DMS53 (cell line): ENCODE measurements at regions not wholly inside any gene's neighbourhood (a gene's known extent, or its start where the extent isn't known, plus 50 kb on each side); places are given as distances from the start of the nearest gene placed in this dataset.

Source experiments
- DNase-seq: peaks from one replicate; lab custom pipeline; 2025; lab: John Stamatoyannopoulos, UW

- DNase-seq: no peak
Measured at GRCh38 chr6:132868057-132868456, 53.7 kb downstream of the RPS12 start.

GRCh38 chr6:132872923-132873322 is 58.6 kb downstream of the RPS12 start:
- DNase-seq: no peak

DNA sequence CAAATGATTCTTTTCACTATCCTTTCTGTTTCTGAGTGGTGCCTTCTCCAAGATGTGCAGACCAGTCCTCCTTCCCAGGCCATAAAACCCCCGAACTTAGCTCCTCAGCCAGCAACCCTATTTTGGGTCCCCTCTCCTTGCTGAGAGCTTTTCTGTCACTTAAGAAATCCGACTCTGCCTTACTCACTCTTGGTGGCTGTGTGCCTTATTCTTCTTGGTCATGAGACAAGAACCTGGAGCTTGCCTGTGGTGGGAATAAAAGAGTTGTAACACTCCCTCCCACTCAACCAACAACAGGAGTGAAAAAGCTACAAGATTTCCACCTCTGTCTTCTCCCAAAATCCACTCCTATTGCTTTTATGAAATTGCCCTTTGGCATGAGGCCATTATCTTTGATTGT is 62.6 kb downstream of the RPS12 start:
- DNase-seq: peak; percentile 5

- DNase-seq: no peak
Measured at GRCh38 chr6:132887204-132887603, 72.8 kb downstream of the RPS12 start.

DNA sequence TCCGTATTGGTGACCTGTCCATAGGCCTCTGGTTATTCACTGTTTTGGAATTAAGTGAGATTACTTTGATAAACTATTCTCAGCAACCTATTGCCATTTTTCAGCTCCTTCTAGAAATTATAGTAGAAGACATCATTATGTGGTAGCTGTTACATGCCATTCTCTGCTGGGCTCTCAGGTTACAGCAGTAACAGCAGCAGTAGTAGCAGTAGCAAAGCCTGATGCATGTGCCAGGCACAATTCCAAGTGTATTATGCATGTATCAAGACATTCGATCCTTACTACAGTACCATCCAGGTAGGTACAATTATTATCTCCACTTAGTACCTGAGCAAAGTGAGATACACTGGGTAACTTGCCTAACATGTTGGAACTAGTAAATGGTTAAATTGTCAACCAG is 74.3 kb downstream of the RPS12 start:
- DNase-seq: no peak

DNA sequence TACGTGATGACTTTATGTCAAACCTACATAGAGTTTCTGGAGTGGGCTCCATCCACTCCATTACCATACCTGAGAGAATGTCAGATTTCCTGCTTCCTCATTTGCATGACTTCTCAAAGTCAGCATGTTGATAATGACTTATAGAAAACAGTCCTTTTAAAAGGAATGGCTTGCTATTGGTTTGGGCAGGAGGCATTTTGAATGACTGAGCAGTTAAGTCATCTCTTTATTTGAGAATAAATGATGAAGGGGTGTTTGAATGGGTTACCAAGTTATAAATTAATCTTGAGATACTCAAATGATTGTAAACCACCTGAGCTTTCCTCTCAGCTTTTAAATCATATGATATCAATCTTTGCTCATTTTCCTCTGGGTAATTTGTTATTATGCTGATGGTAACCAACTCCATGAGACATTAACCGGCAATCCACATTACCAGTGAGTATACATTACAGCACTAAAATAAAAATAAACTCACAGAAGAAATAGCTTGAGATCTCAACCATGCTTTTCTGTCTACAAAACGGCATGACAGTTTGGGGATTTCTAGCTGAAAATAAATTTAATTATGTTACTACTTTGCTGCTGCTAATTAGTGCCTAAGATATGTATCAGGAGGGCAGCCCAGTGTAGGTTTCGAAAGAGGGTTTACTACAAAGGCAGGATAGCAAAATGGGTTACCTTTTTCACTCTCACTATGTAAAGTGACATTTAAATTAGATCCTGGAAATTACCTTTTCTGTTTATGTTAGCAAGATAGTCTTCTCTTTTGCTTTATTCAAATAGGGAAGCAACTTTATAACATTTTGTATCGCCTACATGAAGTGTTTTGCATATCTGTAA is 78.8 kb downstream of the RPS12 start:
- no peak for DNase-seq

DNA sequence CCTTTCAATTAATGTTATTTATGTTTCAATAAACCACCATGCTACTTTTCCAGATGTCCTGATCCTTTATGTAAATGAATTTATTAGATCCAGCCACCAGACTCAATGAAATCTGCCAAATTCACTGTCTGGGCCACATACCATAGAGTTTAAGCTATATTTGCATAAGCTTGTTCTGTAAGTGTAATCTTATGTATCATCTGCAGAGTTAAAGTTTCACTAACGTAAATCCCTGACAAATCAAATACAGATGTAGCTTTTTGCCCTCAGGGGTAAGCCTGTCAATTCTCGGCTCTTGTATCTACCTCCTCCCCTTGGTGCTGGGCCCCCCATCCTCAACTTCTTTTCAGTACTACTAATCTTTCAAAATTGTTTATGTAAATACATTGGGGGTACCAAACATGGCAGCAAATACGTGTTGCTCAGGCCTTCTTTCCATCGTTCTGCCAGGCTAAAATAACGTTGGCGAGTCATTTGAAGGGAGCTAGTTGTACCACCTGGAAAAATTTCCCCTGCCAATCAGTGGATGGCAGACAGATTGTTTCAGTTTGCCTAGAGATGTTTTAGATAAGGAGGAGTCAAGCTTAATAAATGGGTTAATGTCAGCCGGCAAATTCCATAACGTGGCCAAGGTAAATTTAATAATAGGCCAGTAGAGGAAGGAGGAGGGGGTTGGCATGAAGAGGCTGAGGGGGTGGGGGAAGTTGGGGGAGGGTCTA is 79.6 kb downstream of the RPS12 start:
- no peak for DNase-seq

- no peak for DNase-seq
Measured at GRCh38 chr6:132898376-132898775, 84.0 kb downstream of the RPS12 start.

DNA sequence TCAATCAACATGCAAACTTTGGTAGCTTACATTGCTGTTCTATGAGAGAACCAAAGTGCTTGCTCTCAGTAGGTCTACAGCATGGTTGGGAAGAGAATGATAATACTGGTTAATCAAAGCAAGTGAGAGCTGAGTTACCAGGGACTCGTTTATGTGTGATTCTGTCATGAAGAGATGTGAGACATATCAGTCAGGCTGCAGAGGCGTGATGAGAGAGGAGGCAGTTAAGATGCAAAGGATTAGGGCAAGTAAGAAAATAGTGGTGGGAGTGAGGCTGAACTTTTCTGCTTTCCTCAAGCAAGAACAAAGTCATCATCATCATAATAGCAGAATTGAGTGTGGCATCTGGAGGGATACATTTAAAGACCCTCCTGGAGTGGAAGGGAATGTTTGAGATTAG is 86.5 kb downstream of the RPS12 start:
- no peak for DNase-seq

DNA sequence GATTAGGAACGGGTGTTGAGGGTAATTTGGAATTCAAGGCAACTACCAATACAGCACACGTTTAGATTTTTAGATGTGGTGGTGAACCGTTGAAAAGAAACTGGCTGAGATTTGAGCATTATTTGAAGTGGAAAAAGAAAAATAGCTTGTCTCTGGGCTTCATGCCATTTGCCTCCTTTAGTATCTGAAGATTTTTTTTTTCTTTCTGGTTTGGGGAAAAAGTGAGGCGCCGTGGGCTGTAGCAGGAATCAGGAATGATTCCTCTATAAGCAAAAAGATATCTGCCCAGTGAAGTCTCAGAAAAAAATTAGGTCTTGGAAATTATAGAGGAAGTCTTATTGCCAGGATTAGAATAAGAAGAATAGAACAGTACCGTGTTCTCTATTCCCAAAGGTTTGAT is 88.5 kb downstream of the RPS12 start:
- no peak for DNase-seq

GRCh38 chr6:132907231-132907630 is 92.9 kb downstream of the RPS12 start:
- no peak for DNase-seq

DNA sequence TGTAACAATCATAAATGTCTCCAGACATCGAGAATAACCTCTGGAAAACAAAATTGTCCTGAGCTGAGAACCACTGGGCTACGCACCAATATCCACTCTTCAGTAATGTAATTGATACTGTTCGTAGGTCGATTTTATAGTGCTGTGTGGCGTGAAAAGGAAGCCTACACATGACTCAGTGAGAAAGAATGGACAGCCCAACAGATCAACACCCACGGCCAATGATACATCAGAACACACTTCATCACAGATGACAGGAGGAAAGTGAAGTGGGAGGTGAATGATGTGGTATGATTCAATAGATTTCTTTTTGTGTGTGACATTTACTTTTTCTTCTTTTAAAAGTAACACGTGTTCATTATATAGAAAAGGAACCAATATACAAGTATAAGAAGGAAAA is 93.5 kb downstream of the RPS12 start:
- no peak for DNase-seq

DNA sequence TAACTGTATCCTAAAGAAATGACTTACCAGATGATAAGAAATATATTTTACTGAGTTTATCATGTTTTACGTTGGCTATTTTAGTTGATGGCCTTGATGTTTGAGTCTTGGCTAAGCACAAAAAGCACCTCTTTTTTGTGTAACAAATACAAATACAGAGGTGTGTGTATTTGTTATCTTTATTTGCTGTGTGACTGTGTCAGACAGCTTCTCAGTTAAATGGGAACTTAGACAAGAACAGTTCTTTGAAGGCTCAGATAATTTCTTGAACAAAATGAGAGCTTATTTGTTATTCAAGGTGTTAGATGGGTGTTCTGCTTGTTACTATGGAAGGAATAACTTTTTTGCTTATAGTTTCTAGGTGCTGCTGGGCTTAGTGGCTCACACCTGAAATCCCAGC is 95.4 kb downstream of the RPS12 start:
- DNase-seq: no peak

GRCh38 chr6:132910759-132911158 is 96.4 kb downstream of the RPS12 start:
- no peak for DNase-seq

GRCh38 chr6:132919045-132919860 is 104.9 kb downstream of the RPS12 start:
- no peak for DNase-seq

- DNase-seq: no peak
Measured at GRCh38 chr6:132927713-132928112, 113.3 kb downstream of the RPS12 start.

DNA sequence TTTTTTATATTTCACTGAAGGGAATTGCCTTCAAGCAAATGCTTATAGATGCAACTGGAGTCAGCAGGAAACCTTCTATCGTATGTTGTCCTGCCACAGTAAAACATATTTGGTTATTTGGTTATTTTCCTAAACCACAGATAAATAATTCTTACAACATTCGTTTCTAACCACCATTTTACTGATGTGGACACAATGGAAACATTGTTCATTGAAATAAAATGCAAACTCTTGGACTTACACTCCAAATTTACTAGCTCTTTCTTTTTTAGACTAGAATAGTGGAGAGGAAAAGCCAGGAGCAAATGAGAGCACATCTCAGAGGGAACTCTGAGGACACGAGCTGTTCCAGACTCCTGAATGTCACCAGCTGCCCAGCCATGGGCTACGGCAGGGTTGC is 114.8 kb downstream of the RPS12 start:
- no peak for DNase-seq

GRCh38 chr6:132931313-132931712 is 116.9 kb downstream of the RPS12 start:
- DNase-seq: no peak

DNA sequence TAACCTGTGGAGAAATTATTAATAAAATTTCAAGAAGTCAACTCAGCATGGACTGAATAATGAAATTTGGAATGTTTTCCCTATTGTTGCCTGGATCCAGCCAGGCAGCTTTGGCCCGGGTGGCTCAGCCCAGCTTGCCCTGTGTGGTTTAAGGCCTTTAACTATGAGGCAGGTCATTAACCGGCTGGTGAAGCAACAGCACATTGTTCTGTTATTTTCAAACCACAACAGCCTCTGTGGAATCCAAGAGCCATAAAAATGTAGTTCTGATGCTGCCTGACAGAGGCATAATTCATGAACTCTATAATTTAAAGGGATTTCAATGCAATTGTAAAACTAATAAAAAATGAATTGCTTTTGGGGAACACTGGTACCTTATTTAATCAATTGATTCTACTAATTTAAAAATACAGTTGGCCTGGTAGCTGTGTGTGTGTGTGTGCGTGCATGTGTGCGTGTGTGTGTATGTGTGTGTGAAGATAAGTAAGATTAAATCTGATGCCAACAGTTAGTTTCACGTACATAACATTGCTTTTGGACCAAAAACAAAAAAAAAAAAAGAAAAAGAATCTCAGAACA is 117.7 kb downstream of the RPS12 start:
- DNase-seq: no peak

DNA sequence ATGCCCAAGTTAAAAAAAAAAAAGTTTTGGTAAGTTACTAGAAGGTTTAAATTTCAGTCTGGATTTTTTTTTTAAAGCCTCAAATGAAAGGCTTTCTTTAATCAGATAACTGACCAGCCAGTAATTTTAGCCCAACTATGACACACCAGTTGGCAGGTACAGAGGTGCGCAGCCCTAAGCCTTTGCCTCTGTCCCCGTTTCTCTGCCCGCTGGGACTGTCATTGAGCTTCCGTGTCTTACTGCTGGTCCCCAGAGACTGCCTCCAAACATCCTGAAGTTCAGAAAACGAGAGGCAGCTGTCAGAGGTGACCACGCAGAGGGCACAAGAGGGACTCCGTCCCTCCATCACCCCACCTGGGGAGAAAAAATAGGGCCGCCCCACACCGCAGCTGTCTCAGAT is 118.2 kb downstream of the RPS12 start:
- no peak for DNase-seq

GRCh38 chr6:132933090-132933489 is 118.7 kb downstream of the RPS12 start:
- no peak for DNase-seq

- no peak for DNase-seq
Measured at GRCh38 chr6:132934496-132934895, 120.1 kb downstream of the RPS12 start.
